ENCODE measurements at regions not wholly inside any gene's neighbourhood (a gene's known extent, or its start where the extent isn't known, plus 50 kb on each side); places are given as distances from the start of the nearest gene placed in this dataset.

DNA sequence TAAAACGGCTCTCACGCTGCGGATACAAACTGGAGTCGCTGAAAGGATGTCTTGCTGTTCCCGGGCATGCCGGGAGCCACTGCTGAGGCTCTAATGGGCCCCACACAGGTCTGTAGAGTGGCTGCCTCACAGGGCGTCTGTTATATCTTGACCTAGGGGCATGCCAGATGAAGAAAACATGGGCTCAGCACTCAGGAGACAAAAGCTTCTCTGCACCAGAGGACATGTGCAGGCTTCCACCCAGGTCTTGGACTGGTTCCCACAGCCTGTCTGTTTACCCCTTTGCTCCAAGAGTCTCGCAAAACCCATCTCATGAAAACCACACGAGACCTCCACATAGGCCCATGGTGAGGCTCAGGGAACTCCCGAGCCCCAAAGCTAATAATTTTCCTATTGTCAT lies 134.2 kb downstream of the RPS29 start:
- TF ChIP-seq, protein P1, sequence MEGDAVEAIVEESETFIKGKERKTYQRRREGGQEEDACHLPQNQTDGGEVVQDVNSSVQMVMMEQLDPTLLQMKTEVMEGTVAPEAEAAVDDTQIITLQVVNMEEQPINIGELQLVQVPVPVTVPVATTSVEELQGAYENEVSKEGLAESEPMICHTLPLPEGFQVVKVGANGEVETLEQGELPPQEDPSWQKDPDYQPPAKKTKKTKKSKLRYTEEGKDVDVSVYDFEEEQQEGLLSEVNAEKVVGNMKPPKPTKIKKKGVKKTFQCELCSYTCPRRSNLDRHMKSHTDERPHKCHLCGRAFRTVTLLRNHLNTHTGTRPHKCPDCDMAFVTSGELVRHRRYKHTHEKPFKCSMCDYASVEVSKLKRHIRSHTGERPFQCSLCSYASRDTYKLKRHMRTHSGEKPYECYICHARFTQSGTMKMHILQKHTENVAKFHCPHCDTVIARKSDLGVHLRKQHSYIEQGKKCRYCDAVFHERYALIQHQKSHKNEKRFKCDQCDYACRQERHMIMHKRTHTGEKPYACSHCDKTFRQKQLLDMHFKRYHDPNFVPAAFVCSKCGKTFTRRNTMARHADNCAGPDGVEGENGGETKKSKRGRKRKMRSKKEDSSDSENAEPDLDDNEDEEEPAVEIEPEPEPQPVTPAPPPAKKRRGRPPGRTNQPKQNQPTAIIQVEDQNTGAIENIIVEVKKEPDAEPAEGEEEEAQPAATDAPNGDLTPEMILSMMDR (IDR thresholded peaks at IDR 0.05 in 4 of 5, conservative IDR thresholded peaks at IDR 0.05 in 1 of 5), result no peak
- no peak for TF ChIP-seq POLR2A (IDR thresholded peaks at IDR 0.05)

Measured in gastrocnemius medialis (tissue), 4 donors.